ENCODE measurements at regions not wholly inside any gene's neighbourhood (a gene's known extent, or its start where the extent isn't known, plus 50 kb on each side); places are given as distances from the start of the nearest gene placed in this dataset.

- no peak for ATAC-seq
Observed at GRCh38 chr5:73352243-73352642, 96.3 kb downstream of the FOXD1 start.

GRCh38 chr5:73351593-73351992, 97.0 kb downstream of the FOXD1 start:
- ATAC-seq = no peak

More at GRCh38 chr5:73352243-73352642, 96.3 kb downstream of the FOXD1 start:
- H3K4me3 ChIP-seq = no peak overlapping the region
- intact Hi-C loops (cut with DNase I) = no loop called here
- H3K36me3 ChIP-seq = no peaks in the 10 kb centered on the region
- TF ChIP-seq CTCF (IDR thresholded peaks at IDR 0.05) = no peak
- H3K27ac ChIP-seq = no peak overlapping the region
- H3K4me1 ChIP-seq = no peaks in the 10 kb centered on the region
- DNase-seq = no peak
- peaks cover 10% of the 10 kb centered on the region for H3K9me3 ChIP-seq
- H3K27me3 ChIP-seq (ENCODE audit: low read depth) = peaks cover 17% of the 10 kb centered on the region

GRCh38 chr5:73346878-73347408, 101.6 kb downstream of the FOXD1 start:
- intact Hi-C loops (cut with DNase I) = no loop called here
- peaks cover 4% of the 10 kb centered on the region for H3K27me3 ChIP-seq (ENCODE audit: low read depth)
- no peak for DNase-seq
- TF ChIP-seq CTCF (IDR thresholded peaks at IDR 0.05) = no peak
- no peak overlapping the region for H3K27ac ChIP-seq
- no peak overlapping the region for H3K4me3 ChIP-seq
- H3K9me3 ChIP-seq = peaks cover 18% of the 10 kb centered on the region
- no peak for ATAC-seq
- H3K36me3 ChIP-seq = no peaks in the 10 kb centered on the region
- H3K4me1 ChIP-seq = no peaks in the 10 kb centered on the region

More at GRCh38 chr5:73351593-73351992, 97.0 kb downstream of the FOXD1 start:
- intact Hi-C loops (cut with DNase I) = no loop called here
- H3K27ac ChIP-seq = no peak overlapping the region
- no peaks in the 10 kb centered on the region for H3K4me1 ChIP-seq
- TF ChIP-seq CTCF (IDR thresholded peaks at IDR 0.05) = no peak
- no peak overlapping the region for H3K4me3 ChIP-seq
- H3K27me3 ChIP-seq (ENCODE audit: low read depth) = peaks cover 10% of the 10 kb centered on the region
- H3K36me3 ChIP-seq = no peaks in the 10 kb centered on the region
- peaks cover 16% of the 10 kb centered on the region for H3K9me3 ChIP-seq
- no peak for DNase-seq

- TF ChIP-seq CTCF (IDR thresholded peaks at IDR 0.05) = no peak
- peaks cover 11% of the 10 kb centered on the region for H3K9me3 ChIP-seq
- H3K4me3 ChIP-seq = no peak overlapping the region
- DNase-seq (no peak), ATAC-seq (no peak)
- intact Hi-C loops (cut with DNase I) = no loop called here
- H3K36me3 ChIP-seq = no peaks in the 10 kb centered on the region
- no peak overlapping the region for H3K27ac ChIP-seq
- H3K4me1 ChIP-seq = no peaks in the 10 kb centered on the region
- H3K27me3 ChIP-seq (ENCODE audit: low read depth) = peaks cover 22% of the 10 kb centered on the region
Observed at GRCh38 chr5:73344835-73345234, 103.7 kb downstream of the FOXD1 start.

GRCh38 chr5:73339711-73340110, 108.9 kb downstream of the FOXD1 start:
- H3K27ac ChIP-seq = no peak overlapping the region
- no peak for TF ChIP-seq CTCF (IDR thresholded peaks at IDR 0.05)
- intact Hi-C loops (cut with DNase I) = no loop called here
- H3K4me3 ChIP-seq = no peak overlapping the region
- peaks cover 53% of the 10 kb centered on the region for H3K27me3 ChIP-seq (ENCODE audit: low read depth)
- H3K36me3 ChIP-seq = no peaks in the 10 kb centered on the region
- ATAC-seq (no peak), DNase-seq (no peak)
- no peaks in the 10 kb centered on the region for H3K9me3 ChIP-seq
- no peaks in the 10 kb centered on the region for H3K4me1 ChIP-seq

Data from lower lobe of right lung (tissue), 2 donors.